CD14-positive monocyte (primary cell): ENCODE measurements at regions not wholly inside any gene's neighbourhood (a gene's known extent, or its start where the extent isn't known, plus 50 kb on each side); places are given as distances from the start of the nearest gene placed in this dataset.

Source experiments
- DNase-seq, 3 donors: peaks; one replicate each; pipeline ENCODE4 v3.0.0-alpha.2; 2011 to 2022
- H2AFZ ChIP-seq: 2 replicates; pipeline ENCODE4 v1.6.0; 2012; ENCODE audit warnings: mild to moderate bottlenecking, low read depth, low read length, inconsistent platforms; ENCODE audit not compliant: insufficient read depth, poor library complexity, severe bottlenecking
- H3K27ac ChIP-seq, 2 donors: 1 replicate in 1 of 2; 2 replicates in 1 of 2; pipeline ENCODE4 v1.5.1; 2012 to 2013; ENCODE audit warnings: low read length in 2 of 2, control low read depth in 1 of 2, inconsistent platforms in 1 of 2, low read depth in 1 of 2, mild to moderate bottlenecking in 1 of 2
- H3K27me3 ChIP-seq, 2 donors: one replicate each; pipeline versions ENCODE4 v1.6.0 to v1.6.1; 2011 to 2013; ENCODE audit warnings: low read length in 2 of 2; ENCODE audit not compliant: control insufficient read depth in 2 of 2, insufficient read depth in 2 of 2
- H3K36me3 ChIP-seq, 2 donors: replicated peaks in 1 of 2; 1 replicate in 1 of 2; 2 replicates in 1 of 2; pipeline versions ENCODE4 v1.5.1 to v1.6.1; 2012 to 2013; ENCODE audit warnings: low read length in 2 of 2, control low read depth in 1 of 2, inconsistent platforms in 1 of 2, mild to moderate bottlenecking in 1 of 2; ENCODE audit not compliant: insufficient read depth in 2 of 2, control insufficient read depth in 1 of 2
- H3K4me1 ChIP-seq, 2 donors: 1 replicate in 1 of 2; 2 replicates in 1 of 2; pipeline versions ENCODE4 v1.5.1 to v1.6.1; 2012 to 2013; ENCODE audit warnings: low read length in 2 of 2, control low read depth in 1 of 2, inconsistent platforms in 1 of 2, mild to moderate bottlenecking in 1 of 2, moderate library complexity in 1 of 2; ENCODE audit not compliant: insufficient read depth in 2 of 2, control insufficient read depth in 1 of 2
- H3K4me2 ChIP-seq: replicated peaks from 2 replicates; pipeline ENCODE3; 2012; ENCODE audit warnings: low read length, moderate library complexity, mild to moderate bottlenecking; ENCODE audit not compliant: poor library complexity, severe bottlenecking; ENCODE audit errors: extremely low read depth
- H3K4me3 ChIP-seq, 3 experiments: fragments of 200-600 bp in 1 of 3; sonication (generic) in 1 of 3; replicated peaks in 1 of 3; 1 replicate in 2 of 3; 2 replicates in 1 of 3; pipeline ENCODE4 v1.5.1; 2011 to 2013; ENCODE audit warnings: low read length in 3 of 3, mild to moderate bottlenecking in 3 of 3, control low read depth in 2 of 3, low read depth in 2 of 3, inconsistent platforms in 1 of 3, moderate library complexity in 1 of 3
- H3K79me2 ChIP-seq: 2 replicates; pipeline ENCODE4 v1.6.0; 2012; ENCODE audit warnings: mild to moderate bottlenecking, control low read depth, inconsistent platforms, low read length, moderate library complexity; ENCODE audit not compliant: insufficient read depth
- H3K9ac ChIP-seq: 2 replicates; pipeline ENCODE4 v1.6.0; 2017; ENCODE audit warnings: low read length, mild to moderate bottlenecking; ENCODE audit not compliant: insufficient read depth, poor library complexity, severe bottlenecking
- H3K9me3 ChIP-seq, 2 donors: replicated peaks in 1 of 2; 1 replicate in 1 of 2; 2 replicates in 1 of 2; pipeline versions ENCODE4 v1.5.1 to v1.6.1; 2012 to 2013; ENCODE audit warnings: low read length in 2 of 2, control low read depth in 1 of 2; ENCODE audit not compliant: control insufficient read depth in 1 of 2, insufficient read depth in 1 of 2
- H4K20me1 ChIP-seq: 2 replicates; pipeline ENCODE4 v1.6.0; 2012; ENCODE audit warnings: mild to moderate bottlenecking, low read length, control low read depth, moderate library complexity; ENCODE audit not compliant: insufficient read depth
- H3K27ac Mint-ChIP-seq, 7 donors: one replicate each; pipeline ENCODE4 v1.8.0; 2020; ENCODE audit warnings: mild to moderate bottlenecking in 7 of 7, mixed read lengths in 7 of 7, moderate library complexity in 6 of 7, inconsistent platforms in 2 of 7
- H3K27me3 Mint-ChIP-seq, 3 donors: one replicate each; pipeline ENCODE4 v1.8.0; 2021 to 2022; ENCODE audit warnings: low read depth in 3 of 3, mild to moderate bottlenecking in 3 of 3, mixed read lengths in 3 of 3, moderate library complexity in 3 of 3, inconsistent platforms in 1 of 3
- H3K36me3 Mint-ChIP-seq, 2 donors: one replicate each; pipeline ENCODE4 v1.8.0; 2020; ENCODE audit warnings: mixed read lengths in 2 of 2, inconsistent platforms in 1 of 2, mild to moderate bottlenecking in 1 of 2
- H3K4me1 Mint-ChIP-seq: one replicate; pipeline ENCODE4 v1.8.0; 2020; ENCODE audit warnings: mild to moderate bottlenecking, mixed read lengths
- H3K4me3 Mint-ChIP-seq, 2 donors: one replicate each; pipeline ENCODE4 v1.8.0; 2020; ENCODE audit warnings: mild to moderate bottlenecking in 2 of 2, mixed read lengths in 2 of 2, moderate library complexity in 1 of 2
- H3K9me3 Mint-ChIP-seq, 7 donors: one replicate each; pipeline ENCODE4 v1.8.0; 2020 to 2022; ENCODE audit warnings: mixed read lengths in 7 of 7, mild to moderate bottlenecking in 6 of 7, moderate library complexity in 6 of 7, inconsistent platforms in 2 of 7
- CTCF ChIP-seq: fragments of 200-600 bp; IDR thresholded peaks from one replicate; pipeline ENCODE4 v1.8.0; 2022; ENCODE audit warnings: antibody characterized with exemption, mild to moderate bottlenecking
- WGBS: methylation state at CpG from one replicate; pipeline ENCODE4 v1.1.5; 2013; ENCODE audit warnings: missing lambda C conversion rate; ENCODE audit not compliant: insufficient coverage; 5-methylcytosine and 5-hydroxymethylcytosine counted together
- intact Hi-C, 2 donors: fragments of 100-400 bp; cut with micrococcal nuclease; formaldehyde crosslinking; loops; one replicate each; pipeline versions ENCODE4 v1.15.0 to v1.15.1; 2023

- Histone ChIP-seq H3K9me3 (no peaks in the 10 kb centered on the region), H3K4me2 (no peak overlapping the region), H3K4me1 (no peaks in the 10 kb centered on the region), H3K36me3 (no peaks in the 10 kb centered on the region), H2AFZ (no peak overlapping the region), H3K27ac (no peak overlapping the region), H4K20me1 (no peaks in the 10 kb centered on the region), H3K4me3 (no peak overlapping the region), H3K79me2 (no peaks in the 10 kb centered on the region), H3K9ac (no peak overlapping the region), H3K27me3 (no peaks in the 10 kb centered on the region)
- Mint-ChIP-seq H3K27me3 (no peaks in the 10 kb centered on the region), H3K9me3 (peaks cover 0 to 3% (median 2%) of the 10 kb centered on the region in 7 donors), H3K4me3 (no peak overlapping the region), H3K27ac (no peak overlapping the region), H3K4me1 (no peaks in the 10 kb centered on the region), H3K36me3 (no peaks in the 10 kb centered on the region)
- intact Hi-C loops = no loop called here
- DNase-seq = no peak
- TF ChIP-seq CTCF = no peak
Observed at GRCh38 chr2:198711484-198711883, 746.3 kb downstream of the SATB2 start.

GRCh38 chr2:198710562-198710961 lies 747.2 kb downstream of the SATB2 start:
- H3K4me1 ChIP-seq = no peaks in the 10 kb centered on the region
- peaks cover 0 to 3% (median 2%) of the 10 kb centered on the region in 7 donors for H3K9me3 Mint-ChIP-seq
- no peak overlapping the region for H3K4me3 Mint-ChIP-seq
- no peak overlapping the region for H3K4me3 ChIP-seq
- no peaks in the 10 kb centered on the region for H4K20me1 ChIP-seq
- H3K27me3 ChIP-seq = no peaks in the 10 kb centered on the region
- no peaks in the 10 kb centered on the region for H3K36me3 ChIP-seq
- no peaks in the 10 kb centered on the region for H3K36me3 Mint-ChIP-seq
- peaks cover 0 to 1% (median 0%) of the 10 kb centered on the region in 3 donors for H3K27me3 Mint-ChIP-seq
- no peak overlapping the region for H3K9ac ChIP-seq
- intact Hi-C loops = no loop called here
- 100% methylated on average over 1 of the region's 1 CpG for WGBS
- no peaks in the 10 kb centered on the region for H3K9me3 ChIP-seq
- DNase-seq = no peak
- no peak overlapping the region for H3K4me2 ChIP-seq
- H3K27ac Mint-ChIP-seq = no peak overlapping the region
- H3K27ac ChIP-seq = no peak overlapping the region
- no peaks in the 10 kb centered on the region for H3K79me2 ChIP-seq
- H2AFZ ChIP-seq = no peak overlapping the region
- TF ChIP-seq CTCF = no peak
- no peaks in the 10 kb centered on the region for H3K4me1 Mint-ChIP-seq
